ENCODE measurements at regions not wholly inside any gene's neighbourhood (a gene's known extent, or its start where the extent isn't known, plus 50 kb on each side); places are given as distances from the start of the nearest gene placed in this dataset.

- DNase-seq, result no peak
These were observed 67.5 kb upstream of the AKAP13 start for GRCh38 chr15:85312929-85313331.

GRCh38 chr15:85313339-85313738, 67.1 kb upstream of the AKAP13 start:
- DNase-seq, result no peak

GRCh38 chr15:85314146-85314545, 66.3 kb upstream of the AKAP13 start:
- DNase-seq, result no peak

GRCh38 chr15:85314633-85315032, 65.8 kb upstream of the AKAP13 start:
- no peak for DNase-seq

- DNase-seq, result no peak
These were observed 64.0 kb upstream of the AKAP13 start for GRCh38 chr15:85316244-85316934.

GRCh38 chr15:85318048-85318731, 62.2 kb upstream of the AKAP13 start:
- no peak for DNase-seq

GRCh38 chr15:85318732-85319076, 61.7 kb upstream of the AKAP13 start:
- no peak for DNase-seq

- DNase-seq, result no peak
These were observed 56.2 kb upstream of the AKAP13 start for GRCh38 chr15:85324202-85324601.

GRCh38 chr15:85325834-85326233, 54.6 kb upstream of the AKAP13 start:
- no peak for DNase-seq

GRCh38 chr15:85326291-85326690, 54.1 kb upstream of the AKAP13 start:
- no peak for DNase-seq

- DNase-seq, result no peak
These were observed 52.6 kb upstream of the AKAP13 start for GRCh38 chr15:85327820-85328219.

- no peak for DNase-seq
These were observed 50.6 kb upstream of the AKAP13 start for GRCh38 chr15:85329561-85330422.
